ENCODE measurements at regions not wholly inside any gene's neighbourhood (a gene's known extent, or its start where the extent isn't known, plus 50 kb on each side); places are given as distances from the start of the nearest gene placed in this dataset.
A peak's percentile ranks its signal among the peaks of the same experiment; 100 is the strongest.

DNA sequence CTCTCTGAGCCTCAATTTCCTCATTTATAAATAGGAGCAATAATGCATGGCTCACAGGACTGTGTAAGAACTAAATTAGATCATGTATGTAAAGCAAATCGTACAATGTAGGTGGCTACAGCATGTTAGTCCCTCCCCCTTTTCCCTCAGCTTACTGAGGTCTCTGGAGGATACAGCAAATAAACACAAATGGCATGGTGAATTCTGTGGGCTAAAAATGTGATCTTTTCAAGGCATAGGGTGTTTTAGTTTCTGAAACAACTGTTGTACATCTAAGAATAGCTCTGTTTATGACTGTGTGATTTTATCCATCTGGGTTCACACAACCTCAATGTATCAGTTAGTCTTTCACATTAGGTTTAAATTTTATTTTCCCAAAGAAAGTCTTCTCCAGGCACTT is 121.2 kb upstream of the PLEKHG7 start:
- Mint-ChIP-seq H3K36me3 (ENCODE audit: low read depth) (peaks cover 10% of the 10 kb centered on the region), H3K4me1 (ENCODE audit: low read depth) (no peaks in the 10 kb centered on the region), H3K27ac (no peak overlapping the region), H3K9me3 (peaks cover 14% of the 10 kb centered on the region), H3K4me3 (no peak overlapping the region), H3K27me3 (no peaks in the 10 kb centered on the region)

DNA sequence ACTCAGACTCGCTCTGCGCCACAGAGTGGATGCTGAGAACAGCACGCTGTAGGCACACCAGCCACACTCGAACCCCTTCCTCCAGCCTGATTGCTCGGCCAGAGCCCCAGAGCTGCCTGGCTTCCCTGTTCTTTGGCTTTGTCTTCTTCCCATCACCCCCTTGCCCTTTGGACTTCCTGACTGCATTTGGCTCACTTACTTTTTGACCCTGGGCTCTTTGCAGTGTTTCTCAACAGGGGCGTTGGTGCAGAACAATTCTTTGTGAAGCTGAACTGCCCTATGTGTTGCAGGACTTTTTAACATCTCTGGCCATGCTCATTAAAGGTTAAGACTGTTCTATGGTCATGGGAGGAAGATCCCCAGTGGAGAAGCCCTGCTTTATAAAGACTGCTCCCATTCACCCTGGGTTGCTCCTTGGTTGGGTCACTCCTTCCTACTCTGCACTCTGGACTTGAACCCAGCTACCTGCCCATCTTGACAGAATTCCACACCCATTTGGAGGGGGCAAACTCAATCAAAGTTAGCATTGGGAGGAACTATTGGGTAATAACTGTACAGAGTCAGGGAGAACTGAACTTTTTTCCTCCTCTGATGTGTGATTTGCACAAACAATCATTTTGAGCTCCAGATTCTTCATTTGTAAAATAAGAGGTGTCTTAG is 127.7 kb upstream of the PLEKHG7 start:
- Mint-ChIP-seq H3K36me3 (ENCODE audit: low read depth) (no peaks in the 10 kb centered on the region), H3K27ac (no peak overlapping the region)

DNA sequence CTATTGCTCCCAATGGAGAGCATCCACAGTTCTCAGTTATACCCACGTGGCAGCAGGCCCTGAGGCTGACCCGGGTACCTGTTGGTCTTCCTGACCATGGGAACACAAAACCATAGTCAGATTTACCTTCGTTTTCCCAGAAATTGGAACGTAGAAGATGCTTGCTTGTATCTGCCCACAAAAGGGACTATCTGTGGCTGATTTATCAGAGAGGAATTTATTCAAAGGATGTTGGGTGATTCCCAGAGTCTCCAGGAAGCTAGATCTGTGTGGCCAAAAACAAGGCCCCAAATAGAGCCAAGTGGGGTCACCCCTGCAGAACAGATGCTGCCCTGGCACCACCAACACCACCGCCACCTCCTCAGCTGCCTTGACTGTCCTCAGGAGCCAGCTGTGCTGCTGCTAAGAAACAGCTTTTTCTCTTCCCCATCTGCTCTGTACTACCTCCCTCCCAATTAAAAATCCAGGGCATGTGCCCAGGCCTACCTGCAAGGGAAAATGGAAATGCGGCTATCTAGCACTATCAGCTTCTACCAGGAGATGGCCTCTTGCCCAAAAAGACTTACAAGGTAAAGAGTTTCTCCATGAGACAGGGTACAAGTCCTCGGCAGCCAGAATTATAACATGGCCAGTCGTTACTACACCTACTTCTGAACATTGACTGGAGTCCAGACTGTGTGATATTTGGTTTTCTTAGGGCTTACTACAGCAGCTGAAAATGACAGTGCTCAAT is 128.6 kb upstream of the PLEKHG7 start:
- H3K27me3 Mint-ChIP-seq, result no peaks in the 10 kb centered on the region
- H3K9me3 Mint-ChIP-seq, result no peaks in the 10 kb centered on the region
- H3K27ac Mint-ChIP-seq, result no peak overlapping the region
- peaks cover 12% of the 10 kb centered on the region for H3K4me1 Mint-ChIP-seq (ENCODE audit: low read depth)
- no peaks in the 10 kb centered on the region for H3K36me3 Mint-ChIP-seq (ENCODE audit: low read depth)
- H3K4me3 Mint-ChIP-seq, result no peak overlapping the region

More for the DNA sequence above, 127.7 kb upstream of the PLEKHG7 start:
- H3K4me3 Mint-ChIP-seq, result no peak overlapping the region
- H3K9me3 Mint-ChIP-seq, result no peaks in the 10 kb centered on the region
- peaks cover 12% of the 10 kb centered on the region for H3K4me1 Mint-ChIP-seq (ENCODE audit: low read depth)
- H3K27me3 Mint-ChIP-seq, result no peaks in the 10 kb centered on the region

DNA sequence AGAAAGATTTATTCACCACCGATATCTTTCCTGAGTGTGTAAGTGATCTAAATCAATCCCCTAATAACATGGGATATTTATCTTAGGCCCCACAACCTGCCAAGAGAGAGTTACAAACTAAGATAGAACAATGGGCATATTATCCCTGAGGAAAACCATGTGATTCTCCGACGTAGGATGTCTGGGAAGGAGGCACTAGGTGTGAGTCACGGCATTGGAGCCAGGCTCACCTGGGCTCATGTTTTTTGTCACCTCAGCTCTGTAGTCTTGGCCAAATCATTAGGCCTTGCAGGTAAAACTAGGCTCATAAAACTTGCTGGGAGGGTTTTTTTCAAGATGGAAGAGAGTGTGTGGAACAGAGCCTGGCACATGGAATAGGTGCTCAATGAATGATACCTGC is 129.7 kb upstream of the PLEKHG7 start:
- no peak overlapping the region for H3K27ac Mint-ChIP-seq

DNA sequence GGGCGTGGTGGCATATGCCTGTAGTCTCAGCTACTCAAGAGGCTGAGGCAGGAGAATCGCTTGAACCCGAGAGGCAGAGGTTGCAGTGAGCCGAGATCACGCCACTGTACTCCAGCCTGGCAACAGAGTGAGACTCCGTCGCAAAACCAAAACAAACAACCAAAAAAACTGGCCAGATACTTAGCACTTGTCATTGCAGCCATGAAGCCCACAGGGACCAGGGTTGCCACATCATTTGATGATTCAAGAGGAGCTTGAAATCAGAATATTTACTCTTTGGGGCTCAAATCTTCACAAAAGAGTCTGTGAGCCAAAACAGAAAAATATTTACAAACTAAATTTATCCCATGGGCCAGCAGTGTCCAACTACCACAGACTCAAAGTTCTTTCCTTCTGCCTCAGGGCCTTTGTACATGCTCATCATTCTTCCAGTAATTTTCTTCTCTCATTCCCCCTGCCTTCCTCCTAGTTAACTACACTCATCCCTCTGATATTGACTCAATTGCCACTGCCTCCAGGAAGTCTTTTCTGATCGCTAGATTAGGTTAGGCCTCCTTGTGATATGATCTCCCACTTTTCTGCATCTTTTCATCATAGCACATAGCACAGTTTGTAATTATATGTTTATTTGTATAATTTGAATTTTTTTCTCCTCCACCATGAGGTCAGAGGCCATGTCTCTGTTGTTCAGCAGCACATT is 130.8 kb upstream of the PLEKHG7 start:
- peaks cover 22% of the 10 kb centered on the region for H3K4me1 Mint-ChIP-seq (ENCODE audit: low read depth)
- peaks cover 9% of the 10 kb centered on the region for H3K36me3 Mint-ChIP-seq (ENCODE audit: low read depth)
- H3K9me3 Mint-ChIP-seq, result peaks cover 3% of the 10 kb centered on the region
- H3K27ac Mint-ChIP-seq, result no peak overlapping the region
- H3K4me3 Mint-ChIP-seq, result no peak overlapping the region
- no peaks in the 10 kb centered on the region for H3K27me3 Mint-ChIP-seq

More for the DNA sequence above, 129.7 kb upstream of the PLEKHG7 start:
- H3K4me3 Mint-ChIP-seq, result no peak overlapping the region
- peaks cover 12% of the 10 kb centered on the region for H3K4me1 Mint-ChIP-seq (ENCODE audit: low read depth)
- no peaks in the 10 kb centered on the region for H3K9me3 Mint-ChIP-seq
- no peaks in the 10 kb centered on the region for H3K36me3 Mint-ChIP-seq (ENCODE audit: low read depth)
- H3K27me3 Mint-ChIP-seq, result no peaks in the 10 kb centered on the region

DNA sequence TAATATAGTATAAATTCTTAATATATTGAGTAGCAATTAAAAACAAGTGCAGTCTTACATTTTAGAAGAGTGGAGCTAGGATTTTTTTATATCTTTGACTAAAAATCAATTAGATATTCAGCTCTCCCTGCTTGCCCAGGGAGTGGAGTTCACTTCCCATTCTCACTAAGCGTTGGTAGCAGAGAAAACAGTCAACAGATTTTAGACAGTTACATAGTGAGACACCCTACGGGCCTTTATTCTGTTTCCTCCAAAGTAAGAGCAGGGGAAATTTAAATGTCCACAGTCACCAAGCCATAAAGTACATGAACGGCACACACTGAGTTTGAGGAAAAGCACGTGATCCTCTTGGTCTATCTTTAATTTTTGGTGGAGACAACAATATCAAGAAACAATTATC is 131.6 kb upstream of the PLEKHG7 start:
- H3K9me3 Mint-ChIP-seq, result peaks cover 3% of the 10 kb centered on the region
- peaks cover 16% of the 10 kb centered on the region for H3K36me3 Mint-ChIP-seq (ENCODE audit: low read depth)
- H3K27ac Mint-ChIP-seq, result no peak overlapping the region
- no peaks in the 10 kb centered on the region for H3K27me3 Mint-ChIP-seq
- H3K4me3 Mint-ChIP-seq, result no peak overlapping the region
- peaks cover 30% of the 10 kb centered on the region for H3K4me1 Mint-ChIP-seq (ENCODE audit: low read depth)

DNA sequence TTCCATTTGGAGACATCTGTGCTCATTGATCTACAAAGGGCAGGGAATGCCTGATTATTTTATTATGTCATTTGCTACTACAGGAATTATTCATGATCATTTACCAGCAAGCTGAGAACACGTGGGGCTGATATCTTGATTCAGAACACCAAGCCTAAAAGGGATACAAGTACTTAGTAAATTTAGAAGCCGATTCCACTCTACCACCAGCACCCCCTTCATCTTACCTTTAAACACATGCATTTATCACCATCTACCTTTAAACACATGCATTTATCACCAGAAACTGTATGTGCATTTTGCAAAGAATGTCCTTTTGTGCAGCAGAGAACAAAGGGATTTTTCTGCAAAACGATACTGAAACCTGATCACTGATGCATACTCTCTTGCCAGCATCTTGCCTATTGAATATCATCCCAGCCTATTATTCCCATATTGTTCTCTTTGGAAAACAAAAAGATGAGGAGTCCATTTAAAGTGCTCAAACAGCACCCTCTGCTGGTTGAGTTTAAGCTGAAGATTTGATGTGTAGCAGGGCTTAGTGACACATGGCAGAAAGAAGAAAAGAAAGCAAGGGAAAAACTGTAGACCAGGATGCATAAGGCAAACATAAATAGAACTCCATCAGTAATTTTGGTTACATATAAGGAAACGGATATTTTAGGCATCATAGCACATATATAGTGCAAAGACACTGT is 132.6 kb upstream of the PLEKHG7 start:
- H3K4me1 Mint-ChIP-seq (ENCODE audit: low read depth), result peaks cover 40% of the 10 kb centered on the region
- H3K27ac Mint-ChIP-seq, result no peak overlapping the region
- H3K36me3 Mint-ChIP-seq (ENCODE audit: low read depth), result peaks cover 24% of the 10 kb centered on the region
- peaks cover 10% of the 10 kb centered on the region for H3K9me3 Mint-ChIP-seq
- no peaks in the 10 kb centered on the region for H3K27me3 Mint-ChIP-seq
- no peak overlapping the region for H3K4me3 Mint-ChIP-seq

DNA sequence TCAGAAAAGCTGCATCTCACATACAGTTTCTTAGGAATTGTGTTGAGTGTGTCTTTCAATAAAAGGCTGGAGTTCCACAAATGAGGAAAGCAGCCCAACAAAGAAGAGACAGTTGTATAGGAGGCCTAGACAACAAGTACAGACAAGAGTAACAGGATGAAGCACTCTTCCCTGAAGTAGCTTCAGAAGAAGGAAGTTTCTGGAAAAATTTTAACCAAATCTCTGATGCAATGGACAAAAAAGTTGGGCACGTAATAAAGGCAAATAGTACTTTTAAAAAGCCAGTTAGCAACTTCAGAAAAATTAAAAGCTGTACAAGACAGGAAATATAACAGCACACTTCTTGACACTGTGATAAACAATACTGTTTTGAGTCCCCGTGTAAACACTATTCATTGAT is 134.1 kb upstream of the PLEKHG7 start:
- peaks cover 31% of the 10 kb centered on the region for H3K36me3 Mint-ChIP-seq (ENCODE audit: low read depth)

DNA sequence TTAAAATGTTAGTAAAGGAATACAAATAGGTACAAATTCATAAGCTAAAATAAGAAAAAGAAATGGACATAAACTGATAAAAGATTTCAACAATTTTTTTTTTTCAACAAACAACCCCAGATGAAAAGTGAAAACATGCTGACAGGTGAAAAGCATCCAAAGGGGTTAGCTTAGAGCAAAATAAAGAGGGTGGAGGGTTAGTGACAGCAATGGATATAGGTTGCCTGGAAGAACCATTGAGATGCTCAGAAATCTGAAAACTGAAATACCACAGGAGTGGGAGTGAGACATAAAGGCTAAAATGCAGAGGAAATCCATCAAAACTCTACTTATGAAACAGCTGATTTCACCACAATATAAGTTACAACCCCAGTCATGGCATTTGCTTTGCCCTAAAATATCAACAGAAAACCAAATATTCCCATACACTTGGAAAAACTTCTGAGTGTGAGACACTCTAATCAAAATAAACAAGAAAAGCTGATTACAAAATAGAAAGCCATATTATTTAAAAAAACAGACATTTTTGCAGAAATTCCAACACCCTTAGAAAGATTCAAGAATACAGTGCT is 136.3 kb upstream of the PLEKHG7 start:
- peak overlapping the region; percentile 4 for H3K4me3 Mint-ChIP-seq
- peaks cover 21% of the 10 kb centered on the region for H3K9me3 Mint-ChIP-seq
- H3K27me3 Mint-ChIP-seq, result no peaks in the 10 kb centered on the region
- peaks cover 59% of the 10 kb centered on the region for H3K4me1 Mint-ChIP-seq (ENCODE audit: low read depth)
- peaks cover 40% of the 10 kb centered on the region for H3K36me3 Mint-ChIP-seq (ENCODE audit: low read depth)
- H3K27ac Mint-ChIP-seq, result peak overlapping the region; percentile 85

More for the DNA sequence above, 134.1 kb upstream of the PLEKHG7 start:
- Mint-ChIP-seq H3K27me3 (no peaks in the 10 kb centered on the region), H3K4me3 (no peak overlapping the region), H3K9me3 (peaks cover 14% of the 10 kb centered on the region), H3K27ac (no peak overlapping the region), H3K4me1 (ENCODE audit: low read depth) (peaks cover 48% of the 10 kb centered on the region)

DNA sequence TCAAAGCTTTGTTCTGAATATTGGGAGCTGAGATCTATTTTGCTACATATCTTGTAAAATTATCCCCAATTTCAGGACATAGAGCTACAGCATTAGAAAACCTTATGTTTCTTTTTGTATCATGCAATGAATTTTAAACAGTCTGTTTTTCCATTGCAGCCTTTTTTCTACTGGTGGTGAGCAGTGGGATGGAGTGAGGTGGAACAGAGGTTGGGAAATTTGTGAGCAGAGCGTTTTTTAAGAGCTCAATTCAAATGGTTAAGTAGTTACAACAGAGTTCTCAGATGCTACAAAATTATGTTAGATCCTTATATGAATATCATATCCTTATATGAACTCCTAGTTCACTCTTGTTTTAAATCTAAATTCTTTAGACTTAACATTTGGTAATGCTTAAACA is 139.0 kb upstream of the PLEKHG7 start:
- Mint-ChIP-seq H3K4me1 (ENCODE audit: low read depth) (peaks cover 76% of the 10 kb centered on the region), H3K36me3 (ENCODE audit: low read depth) (peaks cover 50% of the 10 kb centered on the region), H3K9me3 (peaks cover 33% of the 10 kb centered on the region), H3K27ac (peak overlapping the region; percentile 69), H3K27me3 (no peaks in the 10 kb centered on the region), H3K4me3 (no peak overlapping the region)

DNA sequence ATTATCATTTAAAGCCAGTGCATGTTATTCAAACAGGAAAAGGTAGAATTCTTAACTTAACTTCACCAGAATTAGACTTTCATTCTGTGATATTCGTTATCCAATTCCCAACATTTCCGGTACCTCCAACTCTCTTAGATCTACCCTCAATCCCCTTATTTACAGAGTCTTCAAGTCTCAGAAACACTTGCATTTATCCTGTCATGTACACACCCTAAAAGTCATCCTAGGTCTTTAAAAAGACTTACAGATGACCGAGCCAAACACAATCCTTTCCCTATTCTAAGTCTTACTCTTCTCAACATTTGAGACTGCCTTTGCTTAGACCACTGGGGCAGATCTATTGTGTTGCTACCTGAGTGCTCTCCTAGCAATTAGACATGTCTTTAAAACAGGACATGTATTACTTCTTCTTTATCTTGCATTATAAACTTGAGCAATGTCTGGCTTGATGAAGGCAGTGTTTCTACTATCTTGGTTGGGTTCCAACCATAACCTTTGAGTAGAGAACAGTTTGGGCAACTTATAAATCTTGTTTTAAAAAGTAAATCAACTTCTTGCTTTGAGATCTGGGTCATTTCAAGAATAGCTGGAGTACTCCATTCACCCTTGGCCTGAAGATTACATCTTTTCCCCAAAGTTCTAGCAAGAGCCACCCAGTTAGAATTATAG is 140.6 kb upstream of the PLEKHG7 start:
- H3K36me3 Mint-ChIP-seq (ENCODE audit: low read depth), result peaks cover 42% of the 10 kb centered on the region
- H3K27ac Mint-ChIP-seq, result peak overlapping the region; percentile 70
- no peak overlapping the region for H3K4me3 Mint-ChIP-seq
- H3K9me3 Mint-ChIP-seq, result peaks cover 32% of the 10 kb centered on the region
- H3K27me3 Mint-ChIP-seq, result no peaks in the 10 kb centered on the region
- peaks cover 68% of the 10 kb centered on the region for H3K4me1 Mint-ChIP-seq (ENCODE audit: low read depth)

DNA sequence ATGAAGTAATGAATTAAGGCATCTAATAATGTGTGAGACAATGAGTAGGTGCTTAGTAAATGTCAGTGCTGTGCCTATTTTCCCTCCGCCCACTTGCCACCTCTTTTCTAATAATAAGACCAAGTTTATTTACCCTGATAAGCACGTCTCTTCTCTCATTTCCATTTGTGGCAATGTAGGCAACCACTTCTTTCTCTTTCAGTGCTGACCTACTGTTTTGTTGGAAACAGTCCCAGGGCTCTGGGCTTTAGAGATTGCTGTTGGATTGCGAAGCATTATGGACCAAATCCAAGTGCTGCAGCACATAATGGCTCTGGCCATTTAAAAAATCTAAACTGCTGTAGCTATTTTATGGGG is 141.3 kb upstream of the PLEKHG7 start:
- H3K4me3 Mint-ChIP-seq, result no peak overlapping the region
- H3K36me3 Mint-ChIP-seq (ENCODE audit: low read depth), result peaks cover 36% of the 10 kb centered on the region
- H3K27me3 Mint-ChIP-seq, result no peaks in the 10 kb centered on the region
- peaks cover 61% of the 10 kb centered on the region for H3K4me1 Mint-ChIP-seq (ENCODE audit: low read depth)
- H3K27ac Mint-ChIP-seq, result peak overlapping the region; percentile 81
- H3K9me3 Mint-ChIP-seq, result peaks cover 37% of the 10 kb centered on the region

DNA sequence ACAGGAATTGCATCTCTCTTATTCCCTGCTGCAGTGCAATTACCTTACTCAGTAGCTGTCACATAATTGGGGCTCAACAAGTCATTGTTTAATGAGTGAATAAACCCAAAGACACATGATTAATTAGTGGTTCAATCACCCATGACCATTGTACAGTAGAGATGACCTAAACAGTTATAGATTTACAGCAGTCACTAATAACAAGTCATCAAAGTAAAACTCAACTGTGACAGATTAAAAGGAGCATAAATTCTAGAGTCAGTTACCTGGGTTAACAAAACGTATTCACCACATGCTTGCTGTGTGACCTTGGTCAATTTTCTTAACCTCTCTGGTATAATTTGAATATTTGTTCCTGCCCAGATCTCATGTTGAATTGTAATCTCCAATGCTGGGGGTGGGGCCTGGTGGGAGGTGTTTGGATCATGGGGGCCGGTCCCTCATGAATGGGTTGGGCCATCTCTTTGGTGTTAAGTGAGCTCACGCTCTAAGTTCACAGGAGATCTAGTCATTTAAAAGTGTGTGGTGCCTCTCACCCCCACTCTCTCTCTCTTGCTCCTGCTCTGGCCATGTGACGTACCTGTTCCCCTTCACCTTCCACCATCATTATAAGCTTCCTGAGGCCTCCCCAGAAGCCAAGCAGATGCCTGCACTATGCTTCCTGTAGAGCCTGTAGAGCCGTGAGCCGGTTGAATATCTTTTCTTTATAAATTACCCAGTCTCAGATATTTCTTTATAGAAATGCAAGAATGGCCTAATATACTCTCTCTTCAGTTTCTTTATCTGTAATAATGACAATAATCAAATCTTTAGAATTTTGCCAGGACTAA is 141.9 kb upstream of the PLEKHG7 start:
- Mint-ChIP-seq H3K27ac (peak overlapping the region; percentile 81), H3K4me3 (no peak overlapping the region), H3K36me3 (ENCODE audit: low read depth) (peaks cover 34% of the 10 kb centered on the region), H3K27me3 (no peaks in the 10 kb centered on the region), H3K9me3 (peaks cover 37% of the 10 kb centered on the region), H3K4me1 (ENCODE audit: low read depth) (peaks cover 55% of the 10 kb centered on the region)
